ENCODE measurements at regions not wholly inside any gene's neighbourhood (a gene's known extent, or its start where the extent isn't known, plus 50 kb on each side); places are given as distances from the start of the nearest gene placed in this dataset.

- DNase-seq (ENCODE audit: low read depth): no peak
These were observed 78.1 kb upstream of the SLC38A11 start for GRCh38 chr2:165033402-165033801.

GRCh38 chr2:165032559-165032958 lies 77.2 kb upstream of the SLC38A11 start:
- DNase-seq (ENCODE audit: low read depth): no peak

- no peak for DNase-seq (ENCODE audit: low read depth)
These were observed 68.9 kb upstream of the SLC38A11 start for GRCh38 chr2:165024199-165024598.

- no peak for DNase-seq (ENCODE audit: low read depth)
These were observed 67.5 kb upstream of the SLC38A11 start for GRCh38 chr2:165022781-165023180.

- DNase-seq (ENCODE audit: low read depth): no peak
These were observed 62.8 kb upstream of the SLC38A11 start for GRCh38 chr2:165017966-165018596.

GRCh38 chr2:165016772-165017411 lies 61.6 kb upstream of the SLC38A11 start:
- no peak for DNase-seq (ENCODE audit: low read depth)

- peak; percentile 17 for DNase-seq (ENCODE audit: low read depth)
These were observed 59.8 kb upstream of the SLC38A11 start for GRCh38 chr2:165015052-165015642.

GRCh38 chr2:165013944-165014619 lies 58.8 kb upstream of the SLC38A11 start:
- DNase-seq (ENCODE audit: low read depth): no peak

- DNase-seq (ENCODE audit: low read depth): no peak
These were observed 55.9 kb upstream of the SLC38A11 start for GRCh38 chr2:165011199-165011598.

GRCh38 chr2:165010556-165010955 lies 55.2 kb upstream of the SLC38A11 start:
- DNase-seq (ENCODE audit: low read depth): no peak

- DNase-seq (ENCODE audit: low read depth): no peak
These were observed 54.1 kb upstream of the SLC38A11 start for GRCh38 chr2:165009466-165009865.

GRCh38 chr2:165008730-165009315 lies 53.5 kb upstream of the SLC38A11 start:
- DNase-seq (ENCODE audit: low read depth): no peak

- no peak for DNase-seq (ENCODE audit: low read depth)
These were observed 51.9 kb upstream of the SLC38A11 start for GRCh38 chr2:165007161-165007744.
